NB4 (cell line): ENCODE measurements at regions not wholly inside any gene's neighbourhood (a gene's known extent, or its start where the extent isn't known, plus 50 kb on each side); places are given as distances from the start of the nearest gene placed in this dataset.

Experiments
- TF ChIP-seq, protein P1 (sequence below): IDR thresholded peaks from one replicate; pipeline ENCODE4 v1.5.1; 2012; ENCODE audit warnings: low read depth, low read length
- TF ChIP-seq, protein P2 (sequence below): IDR thresholded peaks from 2 replicates; pipeline ENCODE4 v1.6.1; 2011; ENCODE audit warnings: low read depth, low read length

DNA sequence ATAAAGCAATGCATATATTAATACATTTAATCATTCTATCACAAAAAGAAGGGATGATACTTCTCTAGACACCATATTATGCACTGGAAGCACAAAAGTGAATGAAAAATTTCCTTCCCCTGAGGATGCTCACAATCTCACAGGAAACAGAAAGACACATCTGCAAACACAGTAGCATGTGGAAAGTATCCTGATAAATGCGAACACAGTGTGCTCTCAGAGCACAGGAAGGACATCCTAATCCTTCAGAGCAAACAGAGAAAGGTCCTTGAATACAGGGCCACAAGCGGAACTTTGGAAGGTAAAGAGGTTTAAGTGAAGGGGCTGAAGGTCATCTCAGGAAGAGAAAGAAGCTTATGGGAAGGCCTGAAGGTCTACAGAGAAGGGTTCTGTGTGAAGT, 524.6 kb upstream of the LRRC4C start:
- TF ChIP-seq, protein P1, sequence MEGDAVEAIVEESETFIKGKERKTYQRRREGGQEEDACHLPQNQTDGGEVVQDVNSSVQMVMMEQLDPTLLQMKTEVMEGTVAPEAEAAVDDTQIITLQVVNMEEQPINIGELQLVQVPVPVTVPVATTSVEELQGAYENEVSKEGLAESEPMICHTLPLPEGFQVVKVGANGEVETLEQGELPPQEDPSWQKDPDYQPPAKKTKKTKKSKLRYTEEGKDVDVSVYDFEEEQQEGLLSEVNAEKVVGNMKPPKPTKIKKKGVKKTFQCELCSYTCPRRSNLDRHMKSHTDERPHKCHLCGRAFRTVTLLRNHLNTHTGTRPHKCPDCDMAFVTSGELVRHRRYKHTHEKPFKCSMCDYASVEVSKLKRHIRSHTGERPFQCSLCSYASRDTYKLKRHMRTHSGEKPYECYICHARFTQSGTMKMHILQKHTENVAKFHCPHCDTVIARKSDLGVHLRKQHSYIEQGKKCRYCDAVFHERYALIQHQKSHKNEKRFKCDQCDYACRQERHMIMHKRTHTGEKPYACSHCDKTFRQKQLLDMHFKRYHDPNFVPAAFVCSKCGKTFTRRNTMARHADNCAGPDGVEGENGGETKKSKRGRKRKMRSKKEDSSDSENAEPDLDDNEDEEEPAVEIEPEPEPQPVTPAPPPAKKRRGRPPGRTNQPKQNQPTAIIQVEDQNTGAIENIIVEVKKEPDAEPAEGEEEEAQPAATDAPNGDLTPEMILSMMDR: no peak
- TF ChIP-seq, protein P2, sequence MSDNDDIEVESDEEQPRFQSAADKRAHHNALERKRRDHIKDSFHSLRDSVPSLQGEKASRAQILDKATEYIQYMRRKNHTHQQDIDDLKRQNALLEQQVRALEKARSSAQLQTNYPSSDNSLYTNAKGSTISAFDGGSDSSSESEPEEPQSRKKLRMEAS: no peak
